SKM-1 treated with dmso at 0.1 percent for 144 hours (cell line): ENCODE measurements at regions not wholly inside any gene's neighbourhood (a gene's known extent, or its start where the extent isn't known, plus 50 kb on each side); places are given as distances from the start of the nearest gene placed in this dataset.
"Not testable (repeated sequence)": the region's sequence is repeated elsewhere in the genome, so short reads cannot be mapped to it uniquely, and the experiment has no call there.

Experiments used
- DNase-seq: peaks from one replicate; lab custom pipeline; 2025; ENCODE audit not compliant: unreplicated experiment; lab: John Stamatoyannopoulos, UW

DNA sequence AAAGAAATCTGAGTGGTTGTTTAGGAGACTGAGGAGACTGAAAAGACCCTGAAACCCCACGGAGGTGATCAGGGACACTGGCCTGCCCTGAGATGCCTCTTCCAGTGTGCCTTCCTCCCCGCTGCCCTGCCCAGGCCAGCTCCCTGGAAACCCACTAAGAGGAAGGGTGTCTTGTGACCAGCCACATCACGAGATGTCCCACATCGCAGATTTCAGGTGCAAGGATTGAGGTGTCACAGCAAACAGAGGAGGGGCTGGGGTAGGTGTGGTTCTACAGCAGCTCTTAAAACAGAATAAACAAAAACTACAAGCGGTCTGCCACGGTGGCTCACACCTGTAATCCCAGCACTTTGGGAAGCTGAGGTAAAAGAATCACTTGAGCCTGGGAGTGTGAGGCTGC, 184.3 kb upstream of the C14orf180 start:
- no peak for DNase-seq

DNA sequence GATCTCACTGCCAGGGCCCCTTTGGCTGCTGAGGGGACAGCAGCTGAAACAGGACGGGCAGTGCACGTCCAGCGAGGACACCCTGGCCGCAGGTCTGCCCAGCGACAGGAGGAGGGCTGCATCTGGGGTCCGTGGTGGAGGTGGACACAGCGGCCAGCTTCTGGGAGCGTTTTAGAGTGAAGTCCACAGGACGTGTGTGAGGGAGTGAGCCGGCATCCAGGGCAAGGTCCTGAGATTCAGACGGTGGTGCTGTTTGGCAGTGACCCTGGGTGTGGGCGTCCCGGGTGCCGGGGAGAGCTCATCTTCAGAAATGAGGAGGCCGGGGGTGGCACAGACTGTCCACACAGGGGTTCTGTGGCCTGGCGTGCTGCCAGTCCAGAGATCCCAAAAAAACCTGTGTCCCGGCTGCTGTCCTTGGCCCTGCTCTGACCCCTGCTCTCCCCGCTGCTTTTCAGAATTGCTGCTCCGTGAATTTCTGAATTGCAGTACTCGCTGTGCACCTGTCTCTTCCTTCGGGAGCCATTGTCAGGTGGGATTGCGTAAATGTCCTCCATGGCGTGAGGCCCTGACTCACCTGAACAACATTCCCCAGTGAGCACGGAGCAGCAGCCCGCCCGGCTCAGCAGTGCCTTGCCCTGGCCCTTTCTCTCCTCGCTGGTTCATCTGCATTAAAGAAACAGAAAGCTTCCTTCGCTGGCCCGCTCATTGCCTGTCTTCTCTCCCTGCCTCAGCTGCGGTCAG, 183.5 kb upstream of the C14orf180 start:
- DNase-seq, result no peak

DNA sequence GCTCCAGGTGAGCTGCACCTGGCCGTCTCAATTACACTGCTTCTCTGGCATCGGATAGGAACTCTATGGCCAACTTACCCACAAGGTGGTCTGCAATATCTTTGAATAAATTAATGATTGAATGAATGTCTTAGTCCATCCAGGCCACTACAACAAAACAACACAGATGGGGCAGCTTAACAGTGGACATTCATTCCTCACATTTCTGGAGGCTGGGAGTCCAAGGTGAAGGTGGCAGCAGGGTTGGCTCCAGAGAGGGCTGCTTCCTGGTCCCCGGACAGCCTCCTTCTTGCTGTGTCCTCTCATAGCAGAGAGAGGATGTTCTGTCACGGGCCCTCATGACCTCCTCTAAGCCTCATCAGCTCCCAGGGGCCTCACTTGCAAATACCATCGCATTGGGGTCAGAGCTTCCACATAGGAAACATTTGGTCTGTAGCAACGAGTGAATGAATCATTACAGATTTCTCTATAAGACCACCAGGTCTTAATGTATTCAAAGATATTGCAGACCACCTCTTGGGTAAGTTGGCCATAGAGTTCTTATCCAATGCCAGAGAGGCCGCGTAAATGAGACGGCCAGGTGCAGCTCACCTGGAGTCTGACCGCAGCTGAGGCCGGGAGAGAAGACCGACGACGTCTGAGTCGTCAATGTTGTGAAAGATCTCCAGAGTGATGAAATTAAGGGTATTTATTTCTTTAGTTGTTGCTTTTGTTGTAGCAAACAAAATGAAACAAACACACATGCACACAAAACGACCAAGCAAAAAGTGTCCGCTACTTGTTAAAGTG, 182.7 kb upstream of the C14orf180 start:
- no peak for DNase-seq

DNA sequence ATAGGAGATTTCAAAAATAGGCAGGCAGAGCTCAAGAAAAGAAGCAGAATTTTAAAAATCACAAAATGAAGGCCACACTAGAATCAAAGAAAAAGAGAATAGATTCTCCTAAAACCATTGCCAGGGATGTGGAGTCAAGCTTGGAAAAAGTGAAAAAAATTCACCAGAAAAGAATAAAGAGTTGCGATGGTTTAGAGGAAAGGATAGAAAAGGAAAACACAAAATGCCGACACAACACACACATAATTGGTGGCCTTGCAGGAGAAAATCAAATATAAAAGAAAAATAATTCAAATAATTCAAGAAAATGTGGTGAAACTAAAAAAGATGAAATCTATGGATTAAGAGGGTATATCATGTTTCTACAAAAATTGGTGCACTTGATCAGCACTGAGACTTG, 181.6 kb upstream of the C14orf180 start:
- no peak for DNase-seq

DNA sequence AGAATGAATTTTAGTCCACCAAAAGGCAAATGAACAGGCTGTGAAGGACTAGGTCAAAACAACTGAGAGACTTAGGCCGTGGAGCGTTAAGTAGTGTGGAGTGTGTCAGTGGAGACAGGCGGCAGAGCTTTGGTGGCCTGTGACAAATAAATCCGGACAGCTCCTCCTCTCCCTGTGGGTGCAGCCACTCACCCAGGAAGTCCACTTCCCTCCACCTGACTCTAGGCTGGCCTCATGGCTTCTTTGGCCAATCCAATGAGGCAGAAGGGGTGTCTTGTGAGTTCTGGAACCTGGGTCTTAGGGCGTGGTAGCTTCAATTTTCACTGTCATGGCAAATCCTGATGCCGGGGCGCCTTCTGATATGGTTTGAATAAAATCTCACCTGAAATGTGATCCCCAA, 180.9 kb upstream of the C14orf180 start:
- DNase-seq, result no peak

DNA sequence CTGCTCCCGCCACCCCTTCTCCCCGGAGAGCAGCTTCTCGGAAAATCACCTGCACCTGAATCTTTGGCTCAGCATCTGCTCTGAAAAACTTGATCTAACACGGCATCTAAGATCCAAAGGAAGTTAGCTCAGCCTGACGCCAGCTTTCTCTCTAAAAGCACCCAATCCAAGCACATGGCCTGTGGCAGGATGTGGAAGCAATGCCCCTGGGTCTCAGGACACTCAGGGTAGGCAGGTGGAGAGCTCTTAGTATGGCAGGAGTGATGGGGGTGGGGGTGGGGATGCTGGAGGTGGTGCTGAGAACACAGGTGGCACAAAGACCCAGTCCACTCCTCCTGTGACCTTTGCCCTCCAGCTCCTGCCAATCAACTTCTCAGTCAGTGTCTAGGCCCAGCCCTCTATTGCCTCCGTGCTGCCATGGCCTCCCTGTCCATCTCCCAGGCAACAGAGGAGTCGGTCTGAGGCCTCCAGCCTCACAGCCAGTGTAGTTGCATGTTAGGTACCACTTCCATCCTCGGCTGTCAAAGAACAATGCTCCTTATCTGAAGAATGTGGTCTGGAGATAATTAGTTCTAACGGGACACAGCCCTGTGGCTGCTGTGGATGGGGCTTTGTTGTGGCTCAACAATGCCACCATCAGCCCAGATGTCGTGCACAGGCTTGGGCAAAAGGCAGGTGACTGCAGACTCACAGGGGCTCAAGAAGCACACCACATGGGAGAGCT, 180.0 kb upstream of the C14orf180 start:
- DNase-seq, result no peak

DNA sequence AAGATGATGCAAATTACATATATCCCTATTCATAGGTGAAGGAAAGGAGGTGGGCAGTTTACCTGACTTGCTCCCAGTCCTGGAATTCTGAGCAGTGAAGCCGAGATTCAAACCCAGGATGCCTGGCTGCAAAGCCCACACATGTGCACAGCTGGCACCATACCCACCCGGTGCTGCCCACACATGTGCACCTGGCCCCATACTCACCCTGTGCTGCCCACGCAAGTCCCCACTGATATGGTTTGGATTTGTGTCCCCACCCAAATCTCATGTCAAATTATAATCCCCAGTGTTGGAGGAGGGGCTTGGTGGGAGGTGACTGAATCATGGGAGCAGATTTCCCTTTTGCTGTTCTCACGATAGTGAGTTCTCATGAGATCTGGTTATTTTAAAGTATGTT, 179.2 kb upstream of the C14orf180 start:
- DNase-seq, result no peak

DNA sequence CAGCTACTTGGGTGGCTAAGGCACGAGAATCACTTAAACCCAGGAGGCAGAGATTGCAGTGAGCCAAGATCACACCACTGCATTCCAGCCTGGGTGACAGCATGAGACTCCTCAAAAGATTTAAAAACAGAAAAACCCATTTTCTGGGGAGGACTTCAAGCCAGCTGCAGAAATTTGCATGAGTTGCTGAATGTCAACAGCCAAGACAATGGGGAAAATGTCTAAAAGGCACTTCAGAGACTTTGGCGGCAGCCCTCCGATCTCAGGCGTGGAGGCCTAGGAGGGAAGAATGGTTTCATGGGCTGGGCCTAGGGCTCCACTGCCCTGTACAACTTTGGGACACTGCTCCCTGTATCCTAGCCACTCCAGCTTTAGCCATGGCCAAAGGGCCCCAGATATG, 177.8 kb upstream of the C14orf180 start:
- DNase-seq, result no peak

DNA sequence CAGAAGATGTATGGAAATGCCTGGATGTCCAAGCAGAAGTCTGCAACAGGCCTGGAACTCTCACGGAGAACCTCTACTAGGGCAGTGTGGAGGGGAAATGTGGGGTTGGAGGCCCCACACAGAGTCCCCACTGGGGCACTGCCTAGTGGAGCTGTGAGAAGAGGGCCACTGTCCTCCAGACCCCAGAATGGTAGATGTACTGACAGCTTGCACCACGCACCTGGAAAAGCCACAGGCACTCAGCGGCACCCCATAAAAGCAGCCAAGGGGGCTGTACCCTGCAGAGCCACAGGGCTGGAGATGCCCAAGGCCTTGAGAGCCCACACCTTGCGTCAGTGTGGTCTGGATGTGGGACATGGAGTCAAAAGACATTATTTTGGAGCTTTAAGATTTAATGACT, 177.3 kb upstream of the C14orf180 start:
- DNase-seq, result not testable (repeated sequence)

DNA sequence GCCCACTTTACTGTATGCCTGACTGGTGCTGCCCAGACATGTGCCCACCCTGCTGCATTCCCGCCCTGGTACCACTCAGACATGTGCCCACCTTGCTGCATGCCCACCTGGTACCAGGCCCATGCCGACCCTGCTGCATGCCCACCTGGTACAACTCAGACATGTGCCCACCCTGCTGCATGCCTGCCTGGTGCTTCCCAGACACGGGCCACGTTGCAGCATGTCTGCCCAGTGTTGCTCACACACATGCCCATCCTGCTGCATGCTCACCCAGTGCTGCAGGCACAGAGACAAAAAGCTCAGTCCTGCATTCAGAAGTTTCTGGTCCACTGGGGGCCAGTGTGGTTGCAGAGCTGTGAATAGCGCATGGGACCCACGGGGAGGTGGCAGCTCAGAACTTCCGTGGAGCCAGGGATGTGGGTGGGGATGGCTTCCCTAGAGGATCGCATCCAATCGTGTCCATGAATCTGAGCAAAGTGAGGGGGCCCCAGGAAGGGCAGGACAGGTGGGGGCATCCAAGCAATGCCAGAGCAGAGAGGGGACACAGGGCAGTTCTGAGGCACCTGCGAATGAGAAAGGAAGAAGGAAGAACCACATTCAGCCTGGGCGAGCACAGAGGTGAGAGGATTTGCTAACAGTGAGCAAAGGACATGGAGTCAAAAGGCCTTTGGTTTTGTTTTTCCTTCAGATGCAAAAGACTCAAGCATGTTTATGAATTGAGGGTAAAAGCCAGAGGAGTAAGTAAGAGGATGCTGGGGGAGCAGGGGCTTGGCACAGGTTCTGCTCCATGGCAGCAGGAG, 175.9 kb upstream of the C14orf180 start:
- no peak for DNase-seq

DNA sequence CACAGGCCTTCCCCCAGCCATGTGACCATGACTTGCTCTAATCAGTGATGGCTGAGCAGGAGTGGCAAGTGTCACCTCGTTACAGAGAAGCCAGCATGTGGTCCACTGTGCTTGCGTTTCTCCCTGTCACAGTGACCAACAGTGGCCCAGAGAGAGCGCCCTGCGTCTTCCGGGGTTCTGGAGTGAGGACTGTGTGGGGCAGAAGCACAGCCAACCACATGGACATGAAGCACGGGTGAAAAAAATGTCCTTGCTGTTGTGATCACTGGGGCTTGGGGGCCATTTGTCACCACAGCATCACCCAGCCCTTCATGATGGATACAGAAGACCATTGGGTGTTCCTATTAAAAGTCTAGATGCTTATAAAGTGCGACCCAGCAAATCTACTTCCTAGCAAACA, 174.6 kb upstream of the C14orf180 start:
- no peak for DNase-seq

DNA sequence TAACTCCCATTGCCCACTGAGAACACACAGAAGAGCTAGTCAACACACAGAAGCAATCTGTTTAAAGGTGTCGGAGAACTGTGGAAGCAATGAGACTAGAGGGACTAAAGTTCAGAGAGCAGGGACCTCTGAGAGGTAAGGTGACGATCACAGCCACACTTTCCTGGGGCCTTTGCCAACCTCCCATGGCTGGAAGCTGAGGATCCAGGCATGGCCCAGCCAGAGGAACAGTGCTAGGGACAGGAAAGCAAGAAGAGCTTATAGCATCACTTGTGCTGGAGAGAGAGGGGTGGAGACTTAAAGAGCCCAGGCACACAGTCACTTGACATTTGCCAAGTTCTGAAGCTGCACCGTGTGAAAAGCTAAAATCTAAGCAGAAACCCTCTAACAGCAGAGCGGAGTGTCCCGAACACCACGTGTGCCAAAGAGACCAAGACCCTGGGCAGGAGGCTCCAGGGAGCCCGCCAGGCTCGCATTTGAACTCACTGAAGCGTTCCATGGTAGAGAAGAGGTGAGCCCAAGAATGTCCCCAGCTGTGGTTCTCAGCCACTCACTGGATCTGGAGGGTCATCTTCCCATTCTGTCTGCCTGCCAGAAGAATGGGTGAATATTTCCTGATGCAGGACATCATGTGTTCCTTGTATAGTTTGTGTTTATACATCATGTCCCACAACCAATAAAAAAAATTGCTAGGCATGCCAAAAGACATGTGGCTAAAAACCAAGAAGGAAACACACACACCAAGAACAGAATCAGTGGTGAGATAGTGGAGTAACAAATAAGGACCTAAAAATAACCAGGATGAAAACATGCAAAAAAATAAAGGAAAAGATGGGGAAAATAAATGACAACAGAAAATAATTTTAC, 174.0 kb upstream of the C14orf180 start:
- DNase-seq, result no peak

DNA sequence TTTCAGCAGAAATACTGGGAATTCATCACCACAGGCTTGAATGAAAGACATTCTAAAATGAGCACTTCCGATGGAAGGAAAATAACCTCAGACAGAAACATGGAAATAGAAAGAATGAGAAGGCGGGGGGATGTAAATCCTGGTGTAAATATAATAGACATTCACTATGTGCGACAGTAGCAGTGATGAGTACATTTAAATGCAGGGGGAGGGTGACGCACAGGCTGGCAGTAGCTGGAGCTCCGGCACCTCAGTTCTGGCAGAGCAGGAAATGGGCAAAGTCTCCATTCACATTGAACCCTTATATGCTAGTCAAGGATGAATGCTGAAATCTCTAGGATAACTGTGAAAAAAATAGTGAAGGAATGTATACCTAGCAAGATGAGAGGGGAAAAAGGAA, 172.7 kb upstream of the C14orf180 start:
- no peak for DNase-seq

DNA sequence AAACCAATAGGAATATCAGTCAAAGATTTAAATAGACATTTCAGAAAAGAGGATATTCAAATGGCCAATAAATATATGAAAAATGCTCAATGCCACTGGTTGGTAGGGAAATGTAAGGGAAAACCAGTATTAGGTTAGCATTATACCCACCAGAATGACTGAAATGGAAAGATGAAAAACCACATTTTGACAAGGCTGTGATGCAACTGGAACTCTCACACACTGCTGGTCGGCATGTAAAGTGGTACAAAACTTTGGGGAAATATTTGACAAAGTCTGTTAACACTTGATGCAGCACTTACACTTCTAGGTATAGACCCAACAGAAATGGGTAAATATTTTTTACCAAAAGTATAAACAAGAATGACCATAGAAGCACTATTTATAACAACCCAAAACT, 163.2 kb upstream of the C14orf180 start:
- DNase-seq, result no peak

DNA sequence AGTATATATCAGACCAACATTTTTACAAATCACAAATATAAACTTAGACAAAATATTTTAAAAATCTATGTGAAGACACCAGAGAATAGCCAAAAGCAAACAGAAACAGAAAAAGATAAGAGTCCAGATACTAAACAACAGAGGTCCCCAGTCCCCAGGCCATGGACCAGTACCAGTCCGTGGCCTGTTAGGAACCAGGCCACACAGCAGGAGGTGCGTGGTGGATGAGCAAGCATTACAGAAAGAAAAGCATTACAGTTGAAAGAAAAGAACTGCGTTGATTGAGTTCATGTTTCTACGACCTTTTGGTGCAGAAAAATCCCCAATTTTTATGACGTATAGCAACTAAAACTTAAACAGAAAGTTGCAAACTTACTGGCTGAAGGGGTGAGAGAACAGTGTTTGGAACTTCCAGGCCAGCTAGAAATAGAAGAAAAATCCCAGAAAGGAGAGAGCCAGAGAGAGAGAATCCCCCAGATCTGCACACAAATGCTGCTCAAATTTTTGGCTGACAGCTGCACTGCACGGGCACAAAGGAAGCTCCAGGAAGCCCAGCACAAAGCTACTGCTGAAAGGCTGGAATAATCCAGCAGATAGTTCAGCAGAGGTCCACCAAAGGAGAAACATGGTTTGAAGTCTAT, 159.6 kb upstream of the C14orf180 start:
- DNase-seq, result no peak

DNA sequence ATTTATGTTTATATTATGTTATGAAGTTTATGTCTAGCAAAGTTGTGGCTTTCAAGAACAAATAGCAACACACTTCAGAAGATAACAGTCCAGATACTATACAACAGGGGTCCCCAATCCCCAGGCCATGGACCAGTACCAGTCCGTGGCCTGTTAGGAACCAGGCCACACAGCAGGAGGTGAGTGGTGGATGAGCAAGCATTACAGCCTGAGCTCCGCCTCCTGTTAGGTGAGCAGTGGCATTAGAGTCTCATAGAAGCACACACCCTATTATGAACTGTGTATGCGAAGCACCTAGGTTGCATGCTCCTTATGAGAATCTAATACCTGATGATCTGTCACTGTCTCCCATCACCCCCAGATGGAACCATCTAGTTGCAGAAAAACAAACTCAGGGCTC, 159.0 kb upstream of the C14orf180 start:
- DNase-seq, result not testable (repeated sequence)

DNA sequence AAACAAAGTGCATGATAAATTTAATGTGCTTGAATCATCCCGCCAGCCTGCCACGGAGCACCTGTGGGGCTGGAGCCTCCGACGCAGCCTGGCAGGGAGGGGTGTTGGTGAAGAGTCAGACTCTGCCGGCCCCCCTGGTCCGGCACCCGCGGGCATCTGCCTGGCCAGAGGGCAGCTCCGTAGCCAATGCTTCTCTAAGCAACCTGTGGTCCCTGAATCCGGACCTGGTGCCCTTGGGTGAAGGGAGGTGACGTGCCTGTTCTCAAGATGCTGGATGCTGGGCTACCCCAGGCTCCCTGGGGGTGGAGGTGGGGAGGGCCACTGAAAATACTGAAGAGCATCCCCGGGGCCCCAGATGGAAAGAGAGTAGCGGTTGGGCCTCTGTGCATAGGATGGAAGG, 158.6 kb upstream of the C14orf180 start:
- no peak for DNase-seq

DNA sequence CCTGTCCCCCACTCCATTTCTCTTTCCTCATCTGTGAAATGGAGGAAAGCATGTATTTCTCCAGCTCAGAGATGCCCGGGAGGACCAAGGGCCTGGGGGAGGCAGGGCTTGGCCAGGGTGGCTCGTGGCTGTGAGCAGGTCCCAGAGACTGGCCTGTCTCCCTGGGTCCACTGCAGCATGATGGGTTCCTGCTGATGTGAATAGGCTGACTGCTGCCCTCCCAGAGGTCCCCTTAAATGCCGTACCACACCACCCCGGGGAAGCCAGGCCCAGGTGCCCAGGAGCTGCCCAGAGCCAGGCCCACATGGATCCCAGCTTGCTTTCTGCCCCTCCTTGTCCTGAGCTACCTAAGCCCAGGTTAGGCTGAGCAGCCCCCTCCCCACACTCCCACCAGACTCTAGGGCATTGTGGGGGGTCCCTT, 158.2 kb upstream of the C14orf180 start:
- DNase-seq, result no peak

DNA sequence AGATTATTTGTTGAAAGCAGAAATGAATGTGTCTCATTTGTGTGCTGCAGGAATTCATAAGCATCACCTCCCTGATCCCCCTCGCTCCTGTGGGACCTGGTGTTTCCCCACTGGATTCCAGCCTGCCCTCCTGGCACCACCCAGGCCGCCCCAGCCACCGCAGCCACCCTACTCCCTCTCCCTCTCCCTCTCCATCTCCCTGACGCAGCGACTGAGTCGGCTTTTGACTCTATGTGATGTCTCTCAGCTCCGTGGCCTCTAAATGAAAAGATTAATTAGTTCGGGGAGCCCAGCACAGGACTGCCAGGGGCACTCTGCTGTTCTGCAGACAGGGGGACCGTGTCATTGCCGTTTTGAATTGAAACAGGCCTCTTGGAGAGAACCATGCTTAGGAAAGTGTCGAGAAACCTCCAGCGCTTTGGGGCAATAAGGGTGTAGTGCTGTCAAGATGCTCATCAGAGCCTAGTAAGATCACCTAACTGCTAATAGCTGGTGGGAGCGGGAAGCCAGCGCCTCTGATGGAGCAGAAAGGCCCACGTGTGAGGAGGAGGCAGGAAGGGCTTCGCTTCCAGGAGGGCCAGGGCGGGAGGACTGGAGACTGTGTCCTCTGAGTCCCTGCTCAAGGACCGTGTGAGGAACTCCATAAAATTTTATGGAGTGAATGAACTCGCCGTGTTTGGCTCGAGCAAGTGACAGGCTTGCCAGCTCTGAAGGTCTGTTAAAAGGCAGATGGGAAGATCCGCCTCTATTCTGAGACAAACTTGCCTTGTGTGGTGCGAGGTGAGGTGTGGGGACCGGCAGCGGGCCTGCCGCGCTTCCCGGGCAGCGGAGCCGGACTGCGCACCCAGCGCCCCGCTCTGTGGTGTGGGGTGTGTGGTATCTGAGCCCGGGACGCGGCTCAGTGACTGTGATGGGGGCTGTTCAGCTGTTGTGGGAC, 157.4 kb upstream of the C14orf180 start:
- DNase-seq, result no peak
